HG03039 (cell line): ENCODE measurements at regions not wholly inside any gene's neighbourhood (a gene's known extent, or its start where the extent isn't known, plus 50 kb on each side); places are given as distances from the start of the nearest gene placed in this dataset.
"Not testable (repeated sequence)": the region's sequence is repeated elsewhere in the genome, so short reads cannot be mapped to it uniquely, and the experiment has no call there.

Source experiments
- ATAC-seq: cut with Tn5 transposase; IDR thresholded peaks from one replicate; pipeline ENCODE4 v1.9.1; 2021; ENCODE audit warnings: mild to moderate bottlenecking, moderate library complexity; ENCODE audit not compliant: unreplicated experiment

DNA sequence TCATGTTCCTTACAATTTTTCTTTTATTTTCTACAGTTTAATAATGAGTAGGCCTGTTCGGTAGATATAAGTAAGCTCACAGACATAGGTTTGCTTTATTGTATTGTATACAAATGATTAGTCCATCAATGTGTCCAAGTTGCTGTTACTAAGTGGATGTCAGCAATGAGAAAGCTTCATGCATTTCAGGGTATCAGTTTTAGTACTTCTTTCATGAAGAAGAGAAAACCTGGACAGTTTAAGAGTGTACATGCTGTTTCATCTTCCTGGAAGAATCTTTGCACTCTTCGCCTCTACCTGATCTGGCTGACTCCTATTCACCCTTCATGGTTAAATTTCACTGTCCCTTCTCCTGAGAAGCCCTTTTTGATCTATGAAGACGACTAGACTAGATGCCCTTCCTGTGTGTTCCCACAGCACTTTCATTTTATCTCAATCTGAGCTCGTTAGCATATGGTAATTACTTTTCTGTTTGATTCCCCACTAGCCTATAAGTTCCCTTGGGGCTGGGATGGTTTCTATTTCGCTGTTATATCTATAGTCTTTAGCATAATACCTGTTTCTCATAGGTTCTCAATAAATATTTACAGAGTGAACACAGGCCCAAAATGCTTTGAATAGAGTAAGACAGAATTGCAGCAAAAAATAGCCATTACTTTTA is 70.7 kb downstream of the CETN3 start:
- ATAC-seq, result peak; percentile 94

DNA sequence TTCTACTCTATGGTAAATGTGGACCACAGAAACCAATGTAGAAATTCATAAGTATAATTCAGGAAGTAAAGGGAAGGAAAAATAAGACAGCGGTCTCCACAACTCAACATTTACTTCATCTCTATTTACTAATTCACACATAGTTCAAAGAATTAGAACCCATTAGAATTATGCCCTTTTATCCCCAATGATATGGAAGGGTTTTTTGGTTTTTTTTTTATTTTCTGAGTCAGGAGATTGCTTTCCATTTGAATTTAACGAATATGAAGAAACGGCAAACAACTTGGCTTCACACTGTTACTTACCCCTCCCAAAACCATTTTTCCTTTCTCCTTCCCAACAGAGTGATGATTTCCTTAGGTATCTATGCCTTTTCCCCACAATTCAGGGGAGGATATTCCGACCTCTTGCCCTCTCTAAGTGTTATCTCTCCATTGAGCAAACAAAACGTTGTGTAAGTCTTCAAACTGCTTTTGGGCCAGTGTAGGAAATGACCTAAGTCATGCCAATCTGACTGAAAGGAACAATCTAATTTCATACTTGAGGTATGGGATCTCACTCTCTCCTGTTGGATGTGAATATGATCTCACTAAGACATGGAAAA is 72.0 kb downstream of the CETN3 start:
- ATAC-seq, result no peak

DNA sequence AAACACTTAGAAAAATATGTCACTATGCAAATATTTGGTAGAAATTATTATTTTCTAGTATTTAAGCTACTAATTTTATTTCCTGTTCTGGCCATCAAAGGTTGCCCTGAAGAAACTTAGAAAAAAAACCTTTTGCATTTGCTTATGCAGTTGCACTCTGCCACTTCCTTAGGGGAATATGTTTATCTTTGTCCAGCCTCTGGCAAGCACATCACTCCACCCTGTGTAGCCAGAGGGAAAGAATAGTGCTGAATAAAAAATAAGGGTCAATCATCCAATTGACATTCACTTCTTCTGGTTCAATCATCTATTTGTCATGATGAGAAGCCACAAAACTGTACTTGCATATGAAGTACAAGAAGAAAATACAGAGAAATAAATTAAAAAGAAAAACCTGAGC is 72.8 kb downstream of the CETN3 start:
- ATAC-seq, result no peak

DNA sequence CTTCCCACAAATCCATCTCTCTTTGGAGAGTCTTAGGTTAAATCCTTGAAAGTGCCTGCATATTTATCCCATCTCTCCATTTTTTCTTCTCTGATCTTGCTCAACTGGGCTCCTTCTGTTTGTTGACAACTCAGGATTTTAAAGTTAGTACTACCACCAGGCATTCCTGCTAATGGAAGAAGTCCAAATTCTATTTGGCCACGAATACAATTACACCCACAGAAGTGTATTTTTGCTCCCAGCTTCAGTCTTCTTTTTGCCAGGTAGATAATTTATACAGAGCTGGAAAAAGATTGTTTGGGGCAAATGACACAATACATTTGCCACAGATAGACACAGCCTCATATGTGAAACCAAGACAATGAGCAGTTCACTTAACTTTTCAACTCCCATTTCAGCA is 74.8 kb downstream of the CETN3 start:
- ATAC-seq, result no peak

DNA sequence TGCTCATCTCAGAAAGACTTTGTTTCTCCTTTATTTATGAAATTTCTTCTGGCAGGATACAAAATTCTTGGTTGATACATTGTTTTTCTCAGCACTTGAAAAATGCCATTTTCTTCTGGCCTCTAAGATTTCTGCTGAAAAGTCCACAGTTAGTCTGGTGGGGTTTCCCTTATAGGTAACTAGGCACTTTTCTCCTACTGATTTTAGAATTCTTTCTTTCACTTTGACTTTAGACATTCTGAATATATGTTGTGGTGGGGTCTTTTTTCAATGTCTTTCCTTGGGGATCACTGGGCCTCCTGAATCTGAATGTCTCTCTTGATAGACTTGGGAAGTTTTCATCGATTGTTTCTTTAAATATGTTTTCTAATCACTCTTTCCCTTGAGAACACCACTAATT is 79.6 kb downstream of the CETN3 start:
- ATAC-seq, result no peak

DNA sequence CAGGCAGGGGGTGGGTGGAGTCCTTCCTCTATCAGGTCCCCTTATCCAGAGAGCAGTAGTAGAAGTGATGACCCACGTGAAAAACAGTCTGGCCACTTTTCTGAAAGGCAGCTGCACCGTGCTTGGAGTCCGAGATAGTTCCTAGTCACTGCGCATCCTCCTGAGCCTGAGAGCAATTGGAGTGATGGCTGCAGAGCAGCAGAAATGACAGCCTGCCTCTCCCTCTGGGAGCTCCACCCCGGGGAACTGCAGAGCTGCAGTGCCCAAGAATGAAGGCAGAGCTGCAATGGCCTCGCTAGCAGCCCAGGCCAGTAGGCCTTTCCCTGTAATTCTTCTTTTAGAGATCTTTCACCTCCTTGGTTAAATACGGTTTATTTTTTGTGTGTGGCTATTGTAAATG is 82.6 kb downstream of the CETN3 start:
- ATAC-seq, result no peak

DNA sequence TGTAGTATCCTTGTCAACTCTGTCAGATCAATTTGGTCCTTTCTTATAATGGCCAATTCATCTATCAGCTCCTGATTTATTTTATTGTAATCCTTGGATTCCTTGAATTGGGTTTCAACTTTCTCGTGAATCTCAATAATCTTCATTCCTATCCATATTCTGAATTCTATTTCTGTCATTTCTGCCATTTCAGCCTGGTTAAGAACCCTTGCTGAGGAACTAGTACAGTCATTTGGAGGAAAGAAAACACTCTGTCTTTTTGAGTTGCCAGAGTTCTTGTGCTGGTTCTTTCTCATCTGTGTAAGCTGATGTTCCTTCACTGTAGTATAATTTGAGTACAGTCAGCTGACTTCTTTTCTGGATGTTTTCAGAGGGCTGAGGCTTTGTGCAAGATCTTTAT is 84.5 kb downstream of the CETN3 start:
- ATAC-seq, result no peak

DNA sequence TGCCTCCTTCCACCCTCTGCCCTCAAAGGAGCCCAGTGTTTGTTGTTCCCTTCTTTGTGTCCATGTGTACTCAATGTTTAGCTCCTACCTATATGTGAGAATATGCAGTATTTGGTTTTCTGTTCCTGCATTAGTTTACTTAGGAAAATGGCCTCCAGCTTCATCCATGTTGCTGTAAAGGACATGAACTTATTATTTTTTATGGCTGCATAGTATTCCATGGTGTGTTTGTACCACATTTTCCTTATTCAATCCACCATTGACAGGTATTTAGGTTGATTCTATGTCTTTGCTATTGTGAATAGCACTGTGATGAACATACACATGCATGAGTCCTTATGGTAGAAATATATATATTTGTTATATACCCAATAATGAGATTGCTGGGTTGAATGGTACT is 89.2 kb downstream of the CETN3 start:
- ATAC-seq, result not testable (repeated sequence)

DNA sequence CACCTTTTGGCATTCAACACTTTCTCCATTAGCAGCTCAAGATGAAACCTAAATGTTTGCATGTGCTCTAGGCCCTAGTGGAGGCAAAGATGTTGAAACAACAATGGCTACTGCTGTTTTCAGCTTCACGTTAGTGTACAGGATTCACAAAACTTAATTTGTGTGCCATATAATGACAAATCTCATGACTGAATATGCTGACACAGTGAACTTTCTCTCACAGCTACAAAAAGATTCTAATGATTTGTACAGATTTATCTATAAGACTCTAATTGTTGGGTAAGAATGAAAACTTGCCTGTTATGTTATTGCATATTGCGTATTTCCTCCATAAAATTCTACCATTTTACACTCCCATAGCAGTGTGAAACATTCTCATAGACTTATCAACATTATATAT is 97.5 kb downstream of the CETN3 start:
- no peak for ATAC-seq

DNA sequence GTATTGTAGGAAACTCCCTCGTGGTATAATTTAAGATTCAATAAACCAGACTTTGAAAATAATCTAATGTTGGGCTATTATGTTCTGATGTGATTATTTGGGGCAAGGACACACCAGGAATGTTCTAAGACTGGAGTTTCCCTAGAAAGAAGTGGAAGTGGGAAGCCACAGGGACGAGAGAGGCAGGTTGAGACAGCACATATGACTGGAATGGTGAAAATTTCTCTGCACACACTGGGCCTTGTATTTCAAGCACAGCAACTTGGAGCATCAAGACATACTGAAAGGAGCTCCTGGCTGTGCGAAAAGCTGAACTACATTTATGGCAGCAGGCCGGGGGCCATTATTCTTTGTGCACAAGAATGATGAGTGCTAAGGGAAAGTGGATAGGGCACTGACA is 98.2 kb downstream of the CETN3 start:
- no peak for ATAC-seq

DNA sequence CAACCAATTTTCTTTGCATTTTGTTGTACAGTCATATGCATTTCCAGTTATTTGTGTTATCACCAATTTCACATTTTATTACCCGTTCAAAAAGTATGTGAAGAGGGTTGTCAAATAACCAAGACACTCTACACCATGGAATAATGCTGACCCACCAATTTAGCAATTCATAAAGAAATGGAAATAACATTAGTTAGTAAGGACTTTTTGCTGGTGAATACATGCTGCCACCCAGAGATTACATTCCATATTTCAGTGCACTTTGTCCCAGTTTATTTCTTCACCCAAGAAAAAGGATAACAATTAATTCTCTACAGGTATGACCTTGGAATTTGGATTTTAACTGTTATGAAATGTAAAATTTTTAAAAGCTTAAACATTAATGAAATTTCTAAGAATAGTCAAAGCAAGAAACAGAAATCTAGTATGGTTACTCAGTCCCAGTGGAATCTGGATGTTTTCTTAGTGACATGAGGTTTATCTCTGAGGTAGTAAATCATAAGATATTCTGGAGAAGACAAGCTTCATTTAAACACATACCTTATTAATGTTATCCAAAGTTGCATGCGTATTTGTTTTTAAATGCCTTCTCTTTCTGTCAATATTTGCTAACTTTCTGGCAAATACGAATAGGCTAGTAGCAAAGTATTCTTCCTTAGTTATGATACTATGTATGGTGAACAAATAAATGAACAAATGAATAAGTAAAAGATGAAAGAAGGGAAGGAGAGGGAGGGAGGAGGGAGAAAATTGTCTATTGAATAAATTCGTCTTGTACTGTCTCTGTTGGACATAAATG is 100.6 kb downstream of the CETN3 start:
- ATAC-seq, result no peak

DNA sequence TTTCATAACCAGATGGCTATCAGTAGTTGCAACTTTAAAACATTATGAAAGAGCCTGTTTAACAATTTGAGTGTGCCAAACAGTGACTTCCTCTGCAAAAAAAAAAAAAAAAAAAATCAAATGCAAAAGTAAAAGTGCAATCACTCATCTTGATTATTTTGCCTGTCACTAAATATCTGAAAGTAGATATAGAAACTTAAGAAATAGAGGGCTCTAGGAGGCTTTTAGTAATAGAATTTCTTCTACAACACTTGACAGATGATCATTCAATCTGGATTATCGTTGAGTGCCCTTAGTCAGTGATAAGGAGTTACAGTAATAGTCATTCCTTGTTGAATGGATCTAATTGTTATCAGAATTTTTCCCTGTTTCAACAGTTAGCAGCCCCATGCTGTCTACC is 101.8 kb downstream of the CETN3 start:
- no peak for ATAC-seq

DNA sequence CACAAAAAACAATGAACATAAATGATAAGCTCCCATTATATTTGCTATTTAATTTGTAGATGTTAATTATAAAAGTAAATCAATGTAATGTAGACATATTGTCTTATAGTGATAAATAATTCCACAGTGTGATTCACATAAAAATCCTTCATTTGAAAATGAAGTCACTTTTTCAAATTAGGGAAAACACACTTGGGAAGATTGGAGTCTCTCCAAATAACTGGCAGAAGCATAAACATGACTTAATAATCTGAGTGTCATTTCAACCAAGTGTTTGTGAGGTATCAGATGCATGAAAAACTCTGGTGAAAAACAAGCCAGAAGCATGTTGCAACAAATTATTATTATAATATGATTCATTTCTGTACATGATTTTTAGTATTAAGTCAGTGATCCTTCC is 102.2 kb downstream of the CETN3 start:
- no peak for ATAC-seq

DNA sequence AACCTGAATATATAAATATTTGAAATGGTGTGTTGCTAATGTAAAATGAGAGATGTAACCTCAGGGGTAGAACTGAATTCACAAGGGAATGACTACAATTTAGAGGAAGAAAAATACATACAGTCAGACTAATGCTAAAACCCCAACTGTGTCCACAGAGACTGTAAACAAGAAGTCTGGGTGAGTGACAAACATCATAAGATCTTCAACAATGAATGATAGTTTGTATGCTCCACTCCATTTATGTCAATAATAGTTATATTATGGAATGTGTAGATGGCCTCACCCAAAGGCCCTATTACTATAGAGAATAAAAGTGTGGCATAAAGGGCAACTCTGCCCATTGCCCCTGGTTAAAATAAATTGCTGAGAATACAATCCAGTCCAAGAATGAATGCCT is 102.9 kb downstream of the CETN3 start:
- no peak for ATAC-seq

DNA sequence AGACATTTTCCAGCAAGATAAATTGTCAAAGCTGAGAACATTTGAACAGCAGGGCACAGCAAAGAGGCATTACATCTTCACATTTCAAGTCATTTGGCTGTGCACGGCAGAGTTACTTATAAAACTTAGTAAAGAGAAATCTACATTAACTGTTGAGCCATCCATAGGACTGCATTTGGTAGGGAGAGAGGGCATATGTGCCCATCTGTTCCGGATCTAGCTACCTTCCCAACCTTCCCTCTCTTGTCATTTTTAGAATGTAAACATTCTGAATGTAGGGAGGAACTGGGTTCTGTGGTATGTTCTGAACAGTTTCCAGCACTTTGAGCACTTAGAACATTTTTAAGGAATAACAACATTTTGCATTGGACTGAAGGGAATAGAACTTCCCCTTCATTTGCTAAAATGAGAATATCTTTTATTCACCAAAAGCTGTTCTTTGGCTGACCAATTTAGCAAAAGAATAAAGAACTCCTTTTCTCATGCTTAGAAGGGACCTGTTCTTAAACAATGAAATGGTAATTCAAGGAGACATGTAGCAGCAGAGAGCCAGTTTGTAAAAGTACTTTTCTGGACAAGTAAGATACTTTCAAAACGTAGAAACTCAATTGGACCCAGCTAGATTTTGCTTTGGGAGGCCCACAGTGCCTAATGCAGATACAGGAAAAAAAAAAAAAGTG is 104.4 kb downstream of the CETN3 start:
- ATAC-seq, result no peak

DNA sequence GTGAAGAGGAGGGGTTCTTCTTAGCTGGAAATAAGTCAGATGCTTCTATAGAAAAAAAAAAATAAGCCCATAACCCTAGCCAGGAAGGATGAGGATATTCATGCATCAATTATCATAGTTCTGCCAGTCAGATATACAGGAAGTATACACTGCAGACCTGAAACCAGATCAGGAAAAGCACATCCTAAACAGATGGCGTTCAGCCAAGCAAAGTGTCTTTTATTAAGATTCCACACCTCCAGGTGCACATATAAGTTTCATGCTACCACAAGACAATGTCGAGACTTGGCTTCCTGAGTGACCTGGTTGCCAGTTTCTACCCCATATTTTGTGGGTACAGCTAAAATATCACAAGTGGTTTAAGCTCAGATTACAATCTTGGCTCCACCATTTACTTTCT is 108.3 kb downstream of the CETN3 start:
- no peak for ATAC-seq

DNA sequence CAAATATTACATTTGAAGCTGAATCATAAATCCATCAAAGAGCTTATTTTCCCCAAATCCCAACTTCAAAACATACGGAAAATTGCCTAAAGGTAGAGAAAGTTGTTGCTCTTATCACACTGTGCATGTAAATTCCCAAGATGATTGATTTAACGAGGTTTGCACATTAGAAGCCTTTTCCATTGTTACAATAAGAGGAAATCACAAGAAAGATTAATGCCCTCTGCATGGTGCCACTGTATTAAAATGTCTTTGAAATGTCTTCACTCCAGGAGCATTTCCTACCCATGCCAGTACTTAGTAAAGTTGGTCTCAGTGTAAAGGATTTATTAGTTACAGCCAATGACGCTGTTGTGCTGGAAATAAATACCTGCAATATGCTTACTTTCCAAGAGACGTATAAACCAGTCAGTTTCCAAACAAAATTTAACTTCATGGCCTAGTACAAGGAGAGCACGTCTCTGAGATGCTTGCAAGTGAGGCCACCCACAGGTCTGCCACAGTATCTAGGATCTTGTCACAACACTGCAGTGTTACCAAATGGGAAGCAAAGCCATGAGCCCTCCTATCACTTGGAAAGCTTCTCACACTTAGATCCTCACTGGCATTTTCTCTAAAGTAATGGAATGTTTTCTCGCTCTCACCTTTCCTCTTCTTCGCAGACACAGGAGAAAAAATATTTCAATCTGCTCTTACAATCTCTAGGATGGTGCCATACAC is 112.4 kb downstream of the CETN3 start:
- ATAC-seq, result no peak

DNA sequence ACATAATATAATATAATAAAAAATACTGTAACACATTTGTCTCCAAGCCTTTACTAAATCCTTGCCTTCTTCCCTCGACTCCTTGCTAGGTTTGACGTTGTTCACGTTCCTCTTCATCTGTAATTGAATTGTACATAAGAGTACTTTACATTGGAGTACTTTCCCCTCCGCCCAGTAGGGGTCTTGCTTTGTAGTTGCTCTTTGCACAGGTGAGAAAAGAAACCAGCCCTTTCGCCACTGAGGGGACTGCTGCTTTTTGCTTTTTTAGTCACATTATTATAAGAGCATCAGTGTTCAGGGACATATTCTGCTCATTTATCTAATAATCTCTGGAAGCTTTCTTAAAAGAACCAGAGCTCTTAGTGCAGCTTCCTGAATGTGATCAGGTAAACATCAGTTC is 115.0 kb downstream of the CETN3 start:
- ATAC-seq, result no peak

DNA sequence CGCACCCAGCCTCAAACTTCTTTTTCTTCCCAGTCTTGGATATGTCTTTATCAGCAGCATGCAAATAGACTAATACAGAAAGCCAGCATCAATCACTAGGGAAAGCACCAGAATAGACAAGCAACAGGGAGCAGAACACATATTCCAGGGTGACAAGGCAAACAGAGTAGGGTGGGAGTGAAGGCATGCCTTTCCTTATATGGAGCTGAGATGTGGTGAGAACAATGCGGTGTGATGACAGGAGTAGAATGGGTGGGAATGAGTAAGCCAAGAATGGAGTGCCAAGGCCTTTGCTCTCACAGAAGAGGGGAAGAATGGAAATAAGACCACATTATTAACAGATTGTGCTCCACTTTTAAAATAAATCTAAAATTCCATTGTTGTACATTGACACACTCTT is 115.6 kb downstream of the CETN3 start:
- ATAC-seq, result no peak

DNA sequence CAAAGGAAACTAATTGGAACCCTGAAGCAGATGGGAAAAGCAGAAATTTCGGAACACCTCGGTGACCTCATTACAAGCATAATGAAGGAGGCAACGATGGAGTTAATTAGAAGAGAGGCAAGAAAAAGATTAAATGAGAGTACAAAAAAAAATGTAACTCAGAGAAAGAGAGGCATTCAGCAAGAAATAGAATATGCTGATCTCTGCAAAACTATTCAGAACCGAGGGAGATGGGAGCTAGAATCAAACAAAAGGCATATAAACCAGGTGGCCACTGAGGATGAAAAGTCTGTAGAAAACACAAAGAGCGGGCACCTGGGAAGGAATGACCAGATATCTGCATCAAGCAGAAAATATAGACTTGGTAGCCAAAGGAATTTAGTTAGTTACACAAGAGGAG is 118.9 kb downstream of the CETN3 start:
- no peak for ATAC-seq

DNA sequence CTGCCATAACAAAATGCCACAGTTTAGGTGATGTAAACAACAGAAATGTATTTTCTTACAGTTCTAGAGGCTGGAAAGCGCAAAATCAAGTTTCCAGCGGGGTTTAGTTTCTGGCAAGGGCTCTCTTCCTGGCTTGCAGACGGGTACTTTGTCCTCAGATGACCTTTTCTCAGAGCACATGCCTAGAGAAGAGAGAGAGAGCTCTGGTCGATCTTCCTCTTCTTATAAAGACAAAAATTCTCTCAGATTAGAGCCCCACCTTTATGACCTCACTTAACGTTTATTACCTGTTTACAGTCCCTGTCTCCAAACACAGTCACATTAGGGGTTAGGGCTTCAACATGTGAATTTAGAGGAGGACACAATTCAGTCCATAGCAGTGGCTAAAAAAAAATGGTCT is 119.7 kb downstream of the CETN3 start:
- no peak for ATAC-seq
